ENCODE measurements at regions not wholly inside any gene's neighbourhood (a gene's known extent, or its start where the extent isn't known, plus 50 kb on each side); places are given as distances from the start of the nearest gene placed in this dataset.

DNA sequence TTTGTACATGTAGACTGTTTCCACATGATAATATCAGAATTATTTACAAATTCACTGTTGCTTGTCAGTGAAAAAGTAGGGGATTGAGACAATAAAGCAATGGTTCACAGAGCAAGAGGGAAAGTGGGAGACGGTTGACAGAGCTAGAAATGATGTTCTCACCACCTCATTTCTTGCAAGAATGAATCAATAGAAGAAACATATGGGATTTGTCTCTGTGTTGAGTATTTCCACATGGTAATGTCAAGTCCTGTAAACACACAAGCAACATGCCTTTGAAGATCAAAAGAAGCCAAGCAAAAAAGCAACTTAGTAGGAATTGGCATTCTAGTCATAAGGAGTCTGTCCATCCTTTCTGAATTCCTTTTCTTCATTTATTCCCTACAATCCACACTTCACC is 1806.6 kb upstream of the AGA start:
- Histone ChIP-seq H3K4me3 (no peak overlapping the region), H3K27ac (no peak overlapping the region), H3K4me1 (replicated peaks in 1 of 2) (no peaks in the 10 kb centered on the region)
- 0 to 100% (median 20%) methylated on average over 1 of the region's 1 CpG; no CpG with 5 or more reads in 3 of the 10 experiments for WGBS, 10 experiments
- in situ Hi-C loops (cut with MboI; ENCODE audit: low pct_unique_long_range_greater_than_20kb in 2 of 9, low sequenced_read_pairs in 9 of 9, unreplicated experiment in 9 of 9), result no loop called here
- ATAC-seq (replicated peaks in 6 of 8), result no peak

DNA sequence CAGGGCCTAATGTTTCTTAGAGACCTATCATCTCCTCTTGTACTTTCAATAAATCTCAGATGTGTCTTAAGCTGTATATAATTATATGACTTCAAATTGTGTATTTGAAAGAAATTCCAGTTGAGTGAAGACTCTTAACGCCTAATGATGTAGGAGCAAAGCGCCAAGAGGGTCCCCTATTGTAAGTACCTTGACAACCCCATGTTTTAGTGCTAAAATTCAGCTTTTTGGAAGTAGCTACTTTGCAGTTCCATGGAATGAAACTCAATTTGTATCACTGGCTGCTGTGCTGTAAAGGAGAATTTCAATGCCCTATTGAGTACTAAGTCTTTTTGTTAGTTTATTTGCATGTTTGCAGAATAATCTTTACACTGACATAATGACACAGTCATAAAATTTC is 1826.6 kb upstream of the AGA start:
- Histone ChIP-seq H3K4me3 (no peak overlapping the region), H3K4me1 (replicated peaks in 1 of 2) (no peaks in the 10 kb centered on the region), H3K27ac (no peak overlapping the region)
- 0 to 83% (median 52%) methylated on average over 1 to 2 of the region's 2 CpGs; no CpG with 5 or more reads in 2 of the 10 experiments for WGBS, 10 experiments
- no peak for ATAC-seq (replicated peaks in 6 of 8)
- in situ Hi-C loops (cut with MboI; ENCODE audit: low pct_unique_long_range_greater_than_20kb in 2 of 9, low sequenced_read_pairs in 9 of 9, unreplicated experiment in 9 of 9), result no loop called here

DNA sequence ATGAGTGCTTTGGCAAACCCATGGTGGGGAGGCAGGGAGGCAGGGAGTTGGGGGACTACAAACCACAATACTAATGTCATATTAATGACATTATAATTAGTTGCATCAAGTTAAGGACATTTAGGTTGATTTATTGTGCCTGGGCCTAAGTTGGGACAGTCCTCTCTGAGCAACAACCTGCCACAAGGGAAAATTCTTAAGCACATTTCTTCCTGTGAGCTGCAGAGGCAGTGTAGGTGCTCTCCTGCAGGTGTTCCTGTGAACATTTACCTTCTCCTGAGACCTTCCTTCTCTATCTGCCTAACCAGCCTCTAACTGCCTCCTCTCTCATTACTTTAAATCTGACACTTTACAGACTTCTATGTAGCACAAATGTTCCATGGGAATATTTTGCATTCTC is 1830.0 kb upstream of the AGA start:
- no peak overlapping the region for H3K27ac ChIP-seq
- no peak overlapping the region for H3K4me3 ChIP-seq
- in situ Hi-C loops (cut with MboI; ENCODE audit: low pct_unique_long_range_greater_than_20kb in 2 of 9, low sequenced_read_pairs in 9 of 9, unreplicated experiment in 9 of 9), result no loop called here
- no peaks in the 10 kb centered on the region for H3K4me1 ChIP-seq (replicated peaks in 1 of 2)
- ATAC-seq (replicated peaks in 6 of 8), result no peak

DNA sequence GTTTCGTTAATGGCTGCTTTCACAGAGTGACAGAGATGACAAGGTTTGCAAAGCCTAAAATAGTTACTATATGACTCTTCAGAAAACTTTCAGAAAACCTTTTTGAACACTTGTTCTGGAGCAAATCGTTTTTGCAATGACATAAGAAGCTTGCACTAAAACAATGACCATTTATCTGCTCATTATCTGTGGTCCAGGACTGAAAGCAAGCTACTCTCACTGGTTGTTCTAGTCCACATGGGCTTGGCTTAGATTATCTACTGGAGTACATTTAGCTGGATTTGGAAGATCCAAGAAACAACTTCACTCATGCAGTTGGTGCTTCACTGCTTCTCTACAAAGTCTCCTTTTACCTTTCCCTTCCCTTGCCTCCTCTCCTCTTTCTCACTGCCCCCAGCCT is 1836.4 kb upstream of the AGA start:
- H3K4me1 ChIP-seq (replicated peaks in 1 of 2), result no peaks in the 10 kb centered on the region
- H3K4me3 ChIP-seq, result no peak overlapping the region
- ATAC-seq (replicated peaks in 6 of 8), result no peak
- in situ Hi-C loops (cut with MboI; ENCODE audit: low pct_unique_long_range_greater_than_20kb in 2 of 9, low sequenced_read_pairs in 9 of 9, unreplicated experiment in 9 of 9), result no loop called here
- H3K27ac ChIP-seq, result no peak overlapping the region
- WGBS, 10 experiments, result 0 to 100% (median 73%) methylated on average over 1 to 2 of the region's 2 CpGs; no CpG with 5 or more reads in 3 of the 10 experiments

DNA sequence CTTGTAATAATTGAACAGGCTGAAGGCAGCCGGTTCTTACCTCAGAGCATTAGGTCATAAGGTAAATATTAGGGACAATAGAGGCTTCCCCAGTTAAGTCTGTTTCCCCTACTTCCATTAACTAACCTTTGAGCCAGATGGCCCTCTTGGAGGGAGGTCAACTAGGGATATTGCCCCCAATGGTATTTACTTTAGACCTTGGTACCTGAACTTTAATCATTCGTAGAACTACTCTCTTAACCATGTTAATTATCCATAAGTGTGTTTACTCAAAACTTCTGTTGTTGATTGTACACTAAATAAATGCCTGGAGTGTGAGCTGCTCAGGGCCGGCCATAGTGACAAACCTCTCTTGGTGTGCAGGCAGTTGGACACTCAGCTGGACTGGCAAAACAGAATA is 1843.5 kb upstream of the AGA start:
- ATAC-seq (replicated peaks in 6 of 8), result no peak
- Histone ChIP-seq H3K4me1 (replicated peaks in 1 of 2) (no peaks in the 10 kb centered on the region), H3K4me3 (no peak overlapping the region), H3K27ac (no peak overlapping the region)
- WGBS, 10 experiments, result 0 to 100% (median 80%) methylated on average over 1 to 2 of the region's 3 CpGs; no CpG with 5 or more reads in 1 of the 10 experiments
- in situ Hi-C loops (cut with MboI; ENCODE audit: low pct_unique_long_range_greater_than_20kb in 2 of 9, low sequenced_read_pairs in 9 of 9, unreplicated experiment in 9 of 9), result no loop called here

DNA sequence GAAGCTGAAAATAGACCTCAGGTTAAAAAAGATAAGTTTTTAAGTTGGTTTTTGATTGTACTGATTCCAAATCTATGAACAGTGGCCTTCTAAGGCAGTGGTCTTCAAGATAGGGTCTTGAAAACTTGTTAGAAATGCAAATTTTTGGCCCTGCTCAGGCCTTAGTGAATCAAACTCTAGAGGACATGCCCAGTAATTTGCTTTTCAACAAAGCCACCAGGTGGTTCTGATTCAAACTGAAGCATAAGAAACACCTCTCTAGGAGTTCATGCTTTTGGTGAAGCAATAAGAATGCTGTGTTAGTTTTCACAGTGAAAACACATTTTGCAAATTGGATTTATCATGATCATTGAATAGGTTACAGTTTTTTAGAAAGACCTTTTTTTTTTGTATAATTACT is 1849.4 kb upstream of the AGA start:
- in situ Hi-C loops (cut with MboI; ENCODE audit: low pct_unique_long_range_greater_than_20kb in 2 of 9, low sequenced_read_pairs in 9 of 9, unreplicated experiment in 9 of 9), result no loop called here
- Histone ChIP-seq H3K27ac (no peak overlapping the region), H3K4me3 (no peak overlapping the region), H3K4me1 (replicated peaks in 1 of 2) (no peaks in the 10 kb centered on the region)
- ATAC-seq (replicated peaks in 6 of 8), result no peak

DNA sequence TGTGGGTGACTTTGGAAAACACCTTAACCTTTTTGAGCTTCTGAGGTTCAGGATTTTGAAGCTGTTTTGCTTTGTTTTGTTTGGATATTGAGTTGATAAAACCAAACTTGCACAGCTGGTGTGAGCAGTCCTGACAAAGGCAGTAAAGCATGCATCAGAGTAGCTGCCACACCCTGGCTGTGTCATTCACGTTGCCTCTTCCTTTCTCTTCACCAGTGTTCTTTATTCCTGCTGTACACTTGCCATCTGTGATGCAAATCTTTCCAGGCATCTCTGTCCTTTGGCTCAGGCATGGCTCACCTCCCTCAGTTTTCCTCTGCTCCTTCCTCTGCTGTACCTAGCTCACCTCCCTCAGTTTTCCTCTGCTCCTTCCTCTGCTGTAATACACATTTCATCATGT is 1850.2 kb upstream of the AGA start:
- in situ Hi-C loops (cut with MboI; ENCODE audit: low pct_unique_long_range_greater_than_20kb in 2 of 9, low sequenced_read_pairs in 9 of 9, unreplicated experiment in 9 of 9), result no loop called here
- ATAC-seq (replicated peaks in 6 of 8), result peak in 6 of 8 experiments; percentile 13 to 79 (median 52)
- H3K4me1 ChIP-seq (replicated peaks in 1 of 2), result no peaks in the 10 kb centered on the region
- no peak overlapping the region for H3K4me3 ChIP-seq
- no peak overlapping the region for H3K27ac ChIP-seq
- WGBS, 10 experiments, result 0 to 40% (median 13%) methylated on average over 1 of the region's 1 CpG; no CpG with 5 or more reads in 4 of the 10 experiments

DNA sequence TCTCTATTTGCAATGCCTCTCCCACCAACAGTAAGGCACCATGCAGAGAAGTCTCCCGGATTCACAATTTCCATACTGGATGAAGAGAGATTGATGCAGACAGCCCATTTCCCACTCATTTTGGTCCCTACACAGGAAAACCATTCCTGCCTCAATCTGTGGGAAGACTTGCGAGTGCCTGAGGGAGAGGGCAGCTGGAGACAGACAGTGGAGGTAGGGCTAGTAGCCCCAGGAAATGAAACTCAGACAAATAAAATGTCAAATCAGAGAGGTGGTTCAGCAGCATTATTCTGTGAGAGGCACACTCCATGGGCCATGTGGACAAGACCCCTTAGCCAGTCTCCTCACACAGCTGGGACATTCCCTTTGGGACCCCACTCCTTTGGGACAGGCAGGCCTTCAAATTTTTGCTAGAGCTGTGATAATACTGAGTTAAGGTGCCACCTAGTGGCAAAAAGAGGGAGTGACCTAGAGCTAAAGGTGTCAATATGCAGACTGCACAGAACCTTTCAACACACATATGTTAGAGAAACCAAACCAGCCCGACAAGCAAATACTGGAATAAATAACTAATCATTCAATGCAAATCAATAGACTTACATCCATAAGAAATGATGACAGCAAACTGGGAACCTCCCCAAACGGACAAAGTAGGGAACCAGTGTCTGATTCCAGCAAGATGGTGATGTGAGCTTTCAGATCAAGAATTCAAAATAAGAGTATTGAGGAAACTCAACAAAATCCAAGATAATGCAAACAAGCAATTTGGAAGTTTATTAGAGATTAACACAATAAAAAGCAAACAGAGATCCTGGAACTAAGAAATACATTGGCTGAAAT is 1865.3 kb upstream of the AGA start:
- WGBS, 10 experiments, result 0 to 95% (median 69%) methylated on average over 1 to 4 of the region's 4 CpGs
- in situ Hi-C loops (cut with MboI; ENCODE audit: low pct_unique_long_range_greater_than_20kb in 2 of 9, low sequenced_read_pairs in 9 of 9, unreplicated experiment in 9 of 9), result loop anchor here in 1 of 9 experiments (25.0 kb wide), 1 partner anchor 1745 kb away; no protein-coding TSS in a partner anchor
- peak in 2 of 8 experiments; percentile 38 to 76 for ATAC-seq (replicated peaks in 6 of 8)

DNA sequence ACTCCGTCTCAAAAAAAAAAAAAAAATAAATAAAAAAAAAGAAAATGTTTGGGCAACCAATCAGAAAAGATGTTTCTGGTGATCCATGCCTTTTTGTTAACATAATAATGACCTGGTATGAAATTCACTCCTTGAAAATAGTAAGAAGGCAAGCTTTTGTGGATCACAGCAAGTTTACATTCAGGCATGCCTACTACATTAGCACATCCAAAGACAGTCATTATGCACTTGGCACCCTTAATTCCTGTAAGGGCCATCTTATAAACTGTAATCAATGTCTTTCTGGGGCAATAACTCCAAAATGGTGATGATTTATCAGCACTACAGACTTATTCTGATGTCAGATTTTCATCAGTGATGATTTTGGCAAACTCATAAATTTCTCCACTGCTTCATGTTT is 1871.6 kb upstream of the AGA start:
- in situ Hi-C loops (cut with MboI; ENCODE audit: low pct_unique_long_range_greater_than_20kb in 2 of 9, low sequenced_read_pairs in 9 of 9, unreplicated experiment in 9 of 9), result loop anchor here in 1 of 9 experiments (25.0 kb wide), 1 partner anchor 1752 kb away; no protein-coding TSS in a partner anchor
- Histone ChIP-seq H3K27ac (no peak overlapping the region), H3K4me1 (replicated peaks in 1 of 2) (no peaks in the 10 kb centered on the region), H3K4me3 (no peak overlapping the region)
- no peak for ATAC-seq (replicated peaks in 6 of 8)
- WGBS, 10 experiments, result 80 to 100% methylated on average over 1 of the region's 1 CpG; no CpG with 5 or more reads in 8 of the 10 experiments

More for the DNA sequence above, 1865.3 kb upstream of the AGA start:
- Histone ChIP-seq H3K4me1 (replicated peaks in 1 of 2) (no peaks in the 10 kb centered on the region), H3K4me3 (no peak overlapping the region), H3K27ac (no peak overlapping the region)

DNA sequence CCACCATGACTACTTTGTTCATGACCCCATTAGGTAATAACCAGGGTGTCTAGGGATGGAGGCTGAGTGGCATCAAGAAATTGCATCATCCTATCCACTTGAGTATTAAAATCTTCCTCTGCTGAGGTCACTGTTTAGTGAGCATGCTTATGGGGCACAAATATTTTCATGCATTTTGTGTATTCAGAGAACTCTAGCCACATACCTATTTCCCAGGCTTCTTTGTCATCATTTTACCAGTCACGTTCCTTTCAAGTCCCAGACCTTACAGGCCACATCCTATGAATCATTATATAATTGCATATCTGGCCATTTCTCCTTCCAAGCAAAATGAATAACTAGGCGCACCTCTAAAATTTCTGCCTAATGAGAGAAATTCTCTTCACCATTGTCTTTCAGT is 1882.9 kb upstream of the AGA start:
- WGBS, 10 experiments, result 11 to 100% (median 79%) methylated on average over 1 to 2 of the region's 2 CpGs; no CpG with 5 or more reads in 1 of the 10 experiments
- Histone ChIP-seq H3K4me1 (replicated peaks in 1 of 2) (peaks cover 2% of the 10 kb centered on the region in 2 donors), H3K4me3 (no peak overlapping the region), H3K27ac (no peak overlapping the region)
- in situ Hi-C loops (cut with MboI; ENCODE audit: low pct_unique_long_range_greater_than_20kb in 2 of 9, low sequenced_read_pairs in 9 of 9, unreplicated experiment in 9 of 9), result no loop called here
- peak in 2 of 8 experiments; percentile 45 to 65 for ATAC-seq (replicated peaks in 6 of 8)

DNA sequence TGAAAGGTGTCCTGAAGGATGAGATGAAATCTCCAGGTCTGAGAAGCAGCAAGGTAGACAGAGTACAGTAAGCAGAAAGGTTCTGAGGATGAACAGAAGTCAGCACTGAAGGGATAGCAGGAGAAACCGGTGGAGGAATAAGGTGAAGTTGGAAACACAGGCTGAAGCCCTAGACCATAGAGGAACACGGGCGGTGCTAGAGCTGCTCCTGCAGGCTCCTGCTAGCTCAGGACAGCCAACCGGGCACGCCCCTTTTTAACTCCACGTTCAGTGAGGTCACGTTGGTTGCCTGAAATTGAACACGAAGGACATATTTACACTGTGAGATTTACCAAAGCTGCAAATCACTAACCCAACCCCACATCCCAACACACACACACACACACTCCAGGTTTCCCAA is 1886.4 kb upstream of the AGA start:
- Histone ChIP-seq H3K4me1 (replicated peaks in 1 of 2) (peaks cover 2 to 5% of the 10 kb centered on the region in 2 donors), H3K4me3 (no peak overlapping the region), H3K27ac (no peak overlapping the region)
- WGBS, 10 experiments, result 0 to 100% (median 80%) methylated on average over 1 to 8 of the region's 8 CpGs; no CpG with 5 or more reads in 1 of the 10 experiments
- ATAC-seq (replicated peaks in 6 of 8), result no peak
- in situ Hi-C loops (cut with MboI; ENCODE audit: low pct_unique_long_range_greater_than_20kb in 2 of 9, low sequenced_read_pairs in 9 of 9, unreplicated experiment in 9 of 9), result no loop called here

DNA sequence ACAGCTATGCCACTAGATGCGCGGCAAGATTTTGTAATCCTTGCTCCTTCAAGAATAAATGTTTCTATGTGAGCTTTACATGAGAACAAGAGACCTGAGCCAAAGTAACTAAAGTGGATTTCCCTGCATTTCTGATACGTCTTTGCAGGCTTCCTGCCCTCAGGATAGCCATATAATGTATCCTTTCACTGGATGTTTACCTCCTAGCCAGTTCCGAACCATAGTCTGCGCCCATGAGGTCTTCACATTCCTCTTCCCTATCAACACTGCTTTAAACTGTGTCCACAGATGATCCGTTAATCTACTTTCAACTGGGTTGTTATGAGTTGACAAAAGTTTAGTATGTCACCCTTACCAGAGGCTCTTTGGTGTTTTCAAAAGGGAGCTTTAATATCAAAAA is 1889.1 kb upstream of the AGA start:
- Histone ChIP-seq H3K4me3 (no peak overlapping the region), H3K27ac (no peak overlapping the region), H3K4me1 (replicated peaks in 1 of 2) (peaks cover 0 to 3% of the 10 kb centered on the region in 2 donors)
- peak in 3 of 8 experiments; percentile 34 to 83 (median 55) for ATAC-seq (replicated peaks in 6 of 8)
- WGBS, 10 experiments, result 0 to 100% (median 68%) methylated on average over 1 to 6 of the region's 6 CpGs; no CpG with 5 or more reads in 2 of the 10 experiments
- in situ Hi-C loops (cut with MboI; ENCODE audit: low pct_unique_long_range_greater_than_20kb in 2 of 9, low sequenced_read_pairs in 9 of 9, unreplicated experiment in 9 of 9), result no loop called here

DNA sequence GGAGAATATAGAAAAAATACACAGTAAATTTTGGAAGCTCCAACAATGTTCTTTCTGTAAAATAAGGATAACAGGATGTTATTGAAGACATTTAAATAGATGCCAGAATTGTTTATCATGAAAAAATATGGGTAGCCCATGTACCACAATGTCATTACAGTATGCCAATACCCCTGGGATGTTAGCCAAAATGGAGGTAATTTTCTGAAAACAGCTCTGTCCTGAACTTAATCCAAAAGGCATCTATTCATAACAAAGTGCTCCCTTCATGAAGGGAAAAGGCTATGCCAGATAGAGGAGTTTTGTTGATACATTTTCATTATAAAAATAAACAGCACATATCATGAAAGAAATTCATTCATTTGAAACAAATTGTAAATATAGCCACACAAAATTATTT is 1902.6 kb upstream of the AGA start:
- no peak overlapping the region for H3K4me3 ChIP-seq
- in situ Hi-C loops (cut with MboI; ENCODE audit: low pct_unique_long_range_greater_than_20kb in 2 of 9, low sequenced_read_pairs in 9 of 9, unreplicated experiment in 9 of 9), result no loop called here
- H3K4me1 ChIP-seq (replicated peaks in 1 of 2), result no peaks in the 10 kb centered on the region
- H3K27ac ChIP-seq, result no peak overlapping the region
- ATAC-seq (replicated peaks in 6 of 8), result no peak

DNA sequence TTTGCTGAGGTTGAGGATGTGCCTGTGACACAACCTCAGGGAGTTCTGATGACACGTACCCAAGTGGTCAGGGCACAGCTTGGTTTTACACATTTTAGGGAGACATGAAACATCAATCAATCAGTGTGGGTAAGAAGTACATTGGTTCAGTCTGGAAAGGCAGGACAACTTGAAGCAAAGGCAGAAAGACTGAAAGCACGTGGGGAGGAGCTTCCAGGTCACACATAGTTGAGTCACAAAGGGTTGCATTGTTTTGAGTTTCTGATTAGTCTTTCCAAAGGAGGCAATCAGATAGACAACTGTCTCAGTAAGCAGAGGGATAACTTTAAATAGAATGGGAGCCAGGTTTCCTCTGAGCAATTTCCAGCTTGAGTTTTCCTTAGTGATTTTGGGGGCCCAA is 1910.0 kb upstream of the AGA start:
- Histone ChIP-seq H3K4me1 (replicated peaks in 1 of 2) (peaks cover 5 to 8% of the 10 kb centered on the region in 2 donors), H3K4me3 (no peak overlapping the region), H3K27ac (no peak overlapping the region)
- ATAC-seq (replicated peaks in 6 of 8), result no peak
- 0 to 71% (median 51%) methylated on average over 1 to 2 of the region's 2 CpGs; no CpG with 5 or more reads in 4 of the 10 experiments for WGBS, 10 experiments
- in situ Hi-C loops (cut with MboI; ENCODE audit: low pct_unique_long_range_greater_than_20kb in 2 of 9, low sequenced_read_pairs in 9 of 9, unreplicated experiment in 9 of 9), result no loop called here
